BE2C (cell line): ENCODE measurements at regions not wholly inside any gene's neighbourhood (a gene's known extent, or its start where the extent isn't known, plus 50 kb on each side); places are given as distances from the start of the nearest gene placed in this dataset.

ENCODE experiments used
- DNase-seq: peaks from one replicate; pipeline ENCODE4 v3.0.0-alpha.2; 2020
- H3K27me3 ChIP-seq: fragments of 250-450 bp; sonication (Bioruptor Pico); 2 replicates; pipeline ENCODE4 v1.5.1; 2020; ENCODE audit warnings: mild to moderate bottlenecking
- H3K36me3 ChIP-seq: fragments of 250-450 bp; sonication (Bioruptor Pico); 2 replicates; pipeline ENCODE4 v1.5.1; 2020; ENCODE audit warnings: mild to moderate bottlenecking
- H3K4me1 ChIP-seq: fragments of 250-450 bp; sonication (Bioruptor Pico); 2 replicates; pipeline ENCODE4 v1.5.1; 2020
- H3K4me3 ChIP-seq: 2 replicates; pipeline ENCODE4 v1.5.1; 2011; ENCODE audit warnings: low read depth, low read length
- H3K9me3 ChIP-seq: fragments of 250-450 bp; sonication (Bioruptor Pico); 2 replicates; pipeline ENCODE4 v1.5.1; 2020
- TF ChIP-seq, protein P1 (sequence below): IDR thresholded peaks from 2 replicates; pipeline ENCODE4 v1.5.1; 2012; ENCODE audit warnings: mild to moderate bottlenecking, low read depth, low read length

DNA sequence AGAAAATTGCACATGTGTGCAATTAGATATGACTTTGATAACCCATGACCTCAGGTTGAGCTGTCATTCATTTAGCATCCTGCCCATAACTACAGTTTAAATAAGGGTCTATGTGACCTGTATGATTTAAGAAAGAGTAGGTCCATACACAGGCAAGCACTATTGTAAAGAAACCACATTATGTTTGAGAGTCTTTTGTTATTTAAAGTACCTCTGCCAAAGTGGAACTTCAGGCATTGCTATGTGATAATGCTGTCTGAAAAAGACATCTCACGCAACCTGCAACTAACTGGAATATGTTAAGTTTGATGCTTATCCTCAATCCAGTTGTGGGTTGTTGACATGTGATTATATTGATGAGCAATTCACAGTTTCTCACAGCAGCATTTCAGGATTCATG lies 317.0 kb downstream of the TMEM161B start:
- H3K4me3 ChIP-seq, result no peak overlapping the region
- TF ChIP-seq, protein P1, sequence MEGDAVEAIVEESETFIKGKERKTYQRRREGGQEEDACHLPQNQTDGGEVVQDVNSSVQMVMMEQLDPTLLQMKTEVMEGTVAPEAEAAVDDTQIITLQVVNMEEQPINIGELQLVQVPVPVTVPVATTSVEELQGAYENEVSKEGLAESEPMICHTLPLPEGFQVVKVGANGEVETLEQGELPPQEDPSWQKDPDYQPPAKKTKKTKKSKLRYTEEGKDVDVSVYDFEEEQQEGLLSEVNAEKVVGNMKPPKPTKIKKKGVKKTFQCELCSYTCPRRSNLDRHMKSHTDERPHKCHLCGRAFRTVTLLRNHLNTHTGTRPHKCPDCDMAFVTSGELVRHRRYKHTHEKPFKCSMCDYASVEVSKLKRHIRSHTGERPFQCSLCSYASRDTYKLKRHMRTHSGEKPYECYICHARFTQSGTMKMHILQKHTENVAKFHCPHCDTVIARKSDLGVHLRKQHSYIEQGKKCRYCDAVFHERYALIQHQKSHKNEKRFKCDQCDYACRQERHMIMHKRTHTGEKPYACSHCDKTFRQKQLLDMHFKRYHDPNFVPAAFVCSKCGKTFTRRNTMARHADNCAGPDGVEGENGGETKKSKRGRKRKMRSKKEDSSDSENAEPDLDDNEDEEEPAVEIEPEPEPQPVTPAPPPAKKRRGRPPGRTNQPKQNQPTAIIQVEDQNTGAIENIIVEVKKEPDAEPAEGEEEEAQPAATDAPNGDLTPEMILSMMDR, result no peak
- H3K9me3 ChIP-seq, result no peaks in the 10 kb centered on the region
- no peaks in the 10 kb centered on the region for H3K36me3 ChIP-seq
- DNase-seq, result no peak
- no peaks in the 10 kb centered on the region for H3K27me3 ChIP-seq
- H3K4me1 ChIP-seq, result no peaks in the 10 kb centered on the region

DNA sequence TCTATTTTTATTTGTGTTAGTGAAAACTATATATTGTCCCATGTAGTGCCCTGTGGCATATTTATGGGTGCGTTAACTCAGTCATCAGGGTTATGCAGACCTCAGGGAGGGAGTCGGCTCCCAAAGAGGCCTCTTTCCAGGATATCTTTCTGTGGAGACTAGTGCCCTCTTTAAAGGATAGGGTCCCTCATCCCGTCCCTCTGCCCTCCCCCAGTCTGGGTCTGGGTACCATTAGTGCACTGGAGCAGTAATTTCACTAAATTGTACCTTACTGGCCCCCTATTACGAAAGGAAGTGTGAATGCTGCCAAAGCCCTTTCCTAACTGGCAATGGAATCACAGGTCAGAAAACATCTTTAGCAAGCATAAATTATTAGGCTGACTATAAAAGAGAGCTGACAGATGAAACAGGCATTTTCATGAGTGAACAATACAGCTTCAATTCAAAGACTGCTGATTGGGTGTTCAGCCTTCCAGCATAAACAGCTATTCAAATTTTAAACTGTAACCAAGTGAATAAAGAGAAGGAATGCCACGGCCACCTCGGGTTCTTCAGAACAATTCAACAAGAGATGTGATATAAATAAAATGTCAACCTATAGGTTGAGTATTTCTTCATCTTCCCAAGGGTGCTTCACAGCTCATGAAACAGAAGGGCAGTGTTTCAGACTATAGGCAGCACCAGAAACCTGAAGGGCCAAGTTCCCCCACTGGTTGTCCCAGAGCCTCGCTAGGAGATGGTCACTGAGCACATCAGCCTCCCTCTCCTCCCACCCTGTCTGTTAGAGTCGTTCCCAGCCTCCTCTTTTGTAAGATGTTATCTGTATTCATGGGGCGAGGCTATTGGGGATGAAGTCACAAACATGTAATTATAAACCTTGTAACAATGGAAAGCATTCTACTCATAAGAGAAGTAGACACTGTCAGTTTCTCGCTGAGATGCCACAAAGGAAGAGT lies 318.7 kb downstream of the TMEM161B start:
- H3K27me3 ChIP-seq, result no peaks in the 10 kb centered on the region
- TF ChIP-seq, protein P1, result no peak
- no peaks in the 10 kb centered on the region for H3K4me1 ChIP-seq
- no peaks in the 10 kb centered on the region for H3K36me3 ChIP-seq
- no peaks in the 10 kb centered on the region for H3K9me3 ChIP-seq
- no peak overlapping the region for H3K4me3 ChIP-seq
- DNase-seq, result no peak

- no peak overlapping the region for H3K4me3 ChIP-seq
- no peak for DNase-seq
- H3K9me3 ChIP-seq, result no peaks in the 10 kb centered on the region
- TF ChIP-seq, protein P1, result no peak
- H3K36me3 ChIP-seq, result no peaks in the 10 kb centered on the region
- H3K4me1 ChIP-seq, result no peaks in the 10 kb centered on the region
- H3K27me3 ChIP-seq, result no peaks in the 10 kb centered on the region
Measured at GRCh38 chr5:87948486-87948885, 320.2 kb downstream of the TMEM161B start.

- Histone ChIP-seq H3K4me1 (no peaks in the 10 kb centered on the region), H3K36me3 (no peaks in the 10 kb centered on the region), H3K27me3 (no peaks in the 10 kb centered on the region), H3K4me3 (no peak overlapping the region), H3K9me3 (no peaks in the 10 kb centered on the region)
- no peak for DNase-seq
- TF ChIP-seq, protein P1, result no peak
Measured at GRCh38 chr5:87946271-87946670, 322.4 kb downstream of the TMEM161B start.

DNA sequence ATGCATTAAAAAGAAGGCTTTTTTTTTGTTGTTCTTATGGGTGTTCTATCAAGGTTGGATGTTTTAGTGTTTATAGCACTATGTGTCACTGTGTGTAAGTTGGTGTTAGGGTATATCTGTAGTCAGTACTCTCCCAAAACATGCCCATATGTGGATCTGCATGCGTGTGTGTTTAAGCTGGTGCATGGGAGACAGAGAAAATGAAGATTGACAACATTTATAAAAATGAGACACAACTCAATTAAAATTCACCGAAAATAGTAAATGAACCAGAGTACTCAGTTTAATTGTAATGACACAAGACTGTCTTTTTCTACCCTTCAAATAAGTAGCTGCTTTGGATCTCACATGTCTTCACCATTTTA lies 323.4 kb downstream of the TMEM161B start:
- TF ChIP-seq, protein P1, result no peak
- H3K27me3 ChIP-seq, result no peaks in the 10 kb centered on the region
- no peaks in the 10 kb centered on the region for H3K4me1 ChIP-seq
- no peaks in the 10 kb centered on the region for H3K36me3 ChIP-seq
- H3K4me3 ChIP-seq, result no peak overlapping the region
- no peaks in the 10 kb centered on the region for H3K9me3 ChIP-seq
- DNase-seq, result no peak

DNA sequence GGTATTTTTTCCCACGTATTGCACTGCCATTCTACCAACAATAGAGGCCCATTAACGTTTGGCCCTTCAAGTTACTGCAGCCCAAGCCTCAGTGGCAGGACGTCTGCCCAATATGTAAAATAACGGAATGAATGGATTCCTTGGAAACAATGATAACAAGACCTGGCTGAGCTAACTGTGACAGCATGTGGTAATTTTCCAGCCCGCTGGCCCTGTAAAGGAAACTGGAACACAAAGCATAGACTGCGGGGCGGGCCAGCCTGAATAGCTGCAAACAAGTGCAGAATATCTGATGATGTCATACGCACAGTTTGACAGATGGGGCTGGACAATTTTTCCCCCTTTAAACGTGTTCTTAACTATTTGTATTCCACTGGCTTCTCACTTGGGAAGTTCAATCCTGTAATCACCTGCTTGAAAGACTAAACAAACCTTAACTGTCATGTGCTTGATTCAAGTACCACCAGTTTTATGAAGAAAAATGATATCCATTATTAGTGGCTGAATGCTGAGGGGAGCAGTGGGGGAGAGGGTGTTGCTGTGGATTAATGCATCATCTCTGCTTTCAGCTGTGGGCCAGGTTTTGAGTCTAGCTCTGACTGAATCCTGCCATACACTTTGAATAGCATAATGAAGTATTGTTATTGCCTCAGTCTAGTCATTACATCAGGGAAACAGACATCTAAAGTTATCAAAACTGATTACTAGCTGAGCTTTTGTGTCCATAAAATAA lies 323.9 kb downstream of the TMEM161B start:
- DNase-seq, result no peak
- TF ChIP-seq, protein P1, result no peak
- Histone ChIP-seq H3K9me3 (no peaks in the 10 kb centered on the region), H3K4me3 (no peak overlapping the region), H3K4me1 (no peaks in the 10 kb centered on the region), H3K27me3 (no peaks in the 10 kb centered on the region), H3K36me3 (no peaks in the 10 kb centered on the region)
